ENCODE measurements at regions not wholly inside any gene's neighbourhood (a gene's known extent, or its start where the extent isn't known, plus 50 kb on each side); places are given as distances from the start of the nearest gene placed in this dataset.
"Not testable (repeated sequence)": the region's sequence is repeated elsewhere in the genome, so short reads cannot be mapped to it uniquely, and the experiment has no call there.

DNA sequence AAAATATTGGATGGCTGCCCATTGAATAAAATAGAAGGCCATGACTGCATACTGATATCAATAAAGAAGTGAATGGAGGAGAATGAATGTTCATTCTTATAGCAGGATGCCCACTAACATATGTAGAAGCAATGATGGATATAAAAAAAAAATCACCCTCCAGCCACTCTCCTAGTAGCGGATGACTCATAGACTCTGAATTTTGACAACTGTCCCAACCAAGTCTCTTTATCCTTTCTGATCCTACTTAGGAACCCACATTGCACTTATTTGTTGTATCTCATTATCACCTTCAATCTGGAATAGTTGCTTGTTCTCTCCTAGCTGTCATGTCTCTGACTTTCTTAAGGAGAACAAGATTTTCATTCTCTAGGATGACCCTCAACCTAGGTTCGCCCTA lies 429.9 kb downstream of the HS3ST3B1 start:
- H3K4me1 ChIP-seq, result 0 out of 2 replicates have a peak, but pooled peaks cover 2% of the 10 kb centered on the region

GRCh38 chr17:14725729-14726128 lies 424.8 kb downstream of the HS3ST3B1 start:
- no peaks in the 10 kb centered on the region for H4K20me1 ChIP-seq
- H3K36me3 ChIP-seq, result no peaks in the 10 kb centered on the region
- no peak for TF ChIP-seq Cebpa-rat (IDR thresholded peaks at IDR 0.05)
- no peaks in the 10 kb centered on the region for H3K4me1 ChIP-seq
- peaks cover 10% of the 10 kb centered on the region for H3K9me3 ChIP-seq
- no peaks in the 10 kb centered on the region for H3K27me3 ChIP-seq
- H3K4me2 ChIP-seq, result no peak overlapping the region
- no peak overlapping the region for H3K9ac ChIP-seq
- H3K4me3 ChIP-seq, result no peak overlapping the region
- H3K27ac ChIP-seq, result no peak overlapping the region

More for the DNA sequence above, 429.9 kb downstream of the HS3ST3B1 start:
- Histone ChIP-seq H3K27me3 (no peaks in the 10 kb centered on the region), H3K27ac (no peak overlapping the region), H4K20me1 (no peaks in the 10 kb centered on the region), H3K36me3 (no peaks in the 10 kb centered on the region), H3K4me3 (no peak overlapping the region), H3K4me2 (no peak overlapping the region), H3K9ac (no peak overlapping the region), H3K9me3 (no peaks in the 10 kb centered on the region)
- no peak for TF ChIP-seq Cebpa-rat (IDR thresholded peaks at IDR 0.05)

GRCh38 chr17:14724770-14725169 lies 423.9 kb downstream of the HS3ST3B1 start:
- no peaks in the 10 kb centered on the region for H3K27me3 ChIP-seq
- peaks cover 10% of the 10 kb centered on the region for H3K9me3 ChIP-seq
- no peak overlapping the region for H3K9ac ChIP-seq
- H3K4me3 ChIP-seq, result no peak overlapping the region
- no peak for TF ChIP-seq Cebpa-rat (IDR thresholded peaks at IDR 0.05)
- no peak overlapping the region for H3K4me2 ChIP-seq
- no peaks in the 10 kb centered on the region for H4K20me1 ChIP-seq
- H3K4me1 ChIP-seq, result no peaks in the 10 kb centered on the region
- H3K27ac ChIP-seq, result no peak overlapping the region
- H3K36me3 ChIP-seq, result no peaks in the 10 kb centered on the region

- H3K9ac ChIP-seq, H3K36me3 ChIP-seq, H3K4me1 ChIP-seq, H3K27me3 ChIP-seq, H4K20me1 ChIP-seq, H3K4me3 ChIP-seq, H3K4me2 ChIP-seq, H3K27ac ChIP-seq: not testable (repeated sequence)
- H3K9me3 ChIP-seq, result peaks cover 10% of the 10 kb centered on the region
Measured at GRCh38 chr17:14723349-14723748, 422.5 kb downstream of the HS3ST3B1 start.

DNA sequence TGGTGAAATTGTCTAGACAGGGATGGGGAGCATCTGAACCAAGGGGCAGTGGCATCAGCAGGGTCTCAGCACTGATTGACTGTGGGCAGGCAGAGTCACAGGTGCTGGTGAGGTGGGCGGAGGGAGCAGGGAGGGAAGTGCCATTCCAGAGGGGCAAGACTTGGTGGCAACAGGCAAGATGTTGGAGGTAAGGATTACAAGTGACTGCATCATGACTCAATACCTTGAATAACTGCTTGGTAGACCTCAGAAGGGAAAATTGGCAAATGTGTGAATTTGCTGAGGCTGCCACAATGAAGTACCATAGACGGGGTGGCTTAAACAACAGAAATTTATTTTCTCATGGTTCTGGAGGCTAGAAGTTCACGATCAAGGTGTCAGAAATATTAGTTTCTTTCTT lies 419.1 kb downstream of the HS3ST3B1 start:
- Histone ChIP-seq H3K4me3 (no peak overlapping the region), H3K27ac (no peak overlapping the region), H3K4me2 (no peak overlapping the region), H4K20me1 (no peaks in the 10 kb centered on the region), H3K36me3 (no peaks in the 10 kb centered on the region), H3K4me1 (no peaks in the 10 kb centered on the region), H3K9ac (no peak overlapping the region), H3K9me3 (peaks cover 10% of the 10 kb centered on the region), H3K27me3 (no peaks in the 10 kb centered on the region)
- TF ChIP-seq Cebpa-rat (IDR thresholded peaks at IDR 0.05), result no peak

DNA sequence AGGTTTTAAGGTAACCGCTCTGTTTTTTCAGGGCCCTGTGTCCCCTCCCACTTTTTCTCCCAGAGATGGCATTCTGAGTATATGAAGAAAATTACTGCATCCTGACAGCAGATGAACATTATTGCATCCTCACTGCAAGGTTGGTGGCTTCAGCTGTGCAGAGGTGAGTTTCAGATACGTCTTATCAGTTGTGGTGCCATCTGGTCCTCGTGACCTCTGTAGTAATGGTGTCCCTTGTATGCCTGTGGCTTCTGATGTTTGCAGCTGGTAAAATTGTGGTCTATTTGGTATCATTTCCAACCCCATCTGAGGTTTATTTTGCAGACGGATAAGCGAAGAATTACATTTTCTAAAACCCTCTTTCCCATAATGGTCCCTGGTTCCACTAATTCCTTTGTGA lies 417.0 kb downstream of the HS3ST3B1 start:
- H3K27me3 ChIP-seq, result no peaks in the 10 kb centered on the region
- H3K9me3 ChIP-seq, result peaks cover 3% of the 10 kb centered on the region
- no peaks in the 10 kb centered on the region for H4K20me1 ChIP-seq
- no peak overlapping the region for H3K4me2 ChIP-seq
- TF ChIP-seq Cebpa-rat (IDR thresholded peaks at IDR 0.05), result no peak
- no peak overlapping the region for H3K27ac ChIP-seq
- H3K9ac ChIP-seq, result no peak overlapping the region
- H3K36me3 ChIP-seq, result no peaks in the 10 kb centered on the region
- no peak overlapping the region for H3K4me3 ChIP-seq
- no peaks in the 10 kb centered on the region for H3K4me1 ChIP-seq

- H3K9me3 ChIP-seq, result no peaks in the 10 kb centered on the region
- TF ChIP-seq Cebpa-rat (IDR thresholded peaks at IDR 0.05), result no peak
- no peak overlapping the region for H3K4me3 ChIP-seq
Measured at GRCh38 chr17:14715561-14715960, 414.7 kb downstream of the HS3ST3B1 start.

GRCh38 chr17:14712611-14713021 lies 411.7 kb downstream of the HS3ST3B1 start:
- TF ChIP-seq Cebpa-rat (IDR thresholded peaks at IDR 0.05), result no peak
- no peaks in the 10 kb centered on the region for H3K36me3 ChIP-seq
- no peak overlapping the region for H3K9ac ChIP-seq
- H3K4me3 ChIP-seq, result no peak overlapping the region
- no peak overlapping the region for H3K4me2 ChIP-seq
- no peaks in the 10 kb centered on the region for H3K27me3 ChIP-seq
- no peaks in the 10 kb centered on the region for H3K4me1 ChIP-seq
- H3K9me3 ChIP-seq, result no peaks in the 10 kb centered on the region
- no peaks in the 10 kb centered on the region for H4K20me1 ChIP-seq
- H3K27ac ChIP-seq, result no peak overlapping the region

More at GRCh38 chr17:14715561-14715960, 414.7 kb downstream of the HS3ST3B1 start:
- H3K4me1 ChIP-seq, result no peaks in the 10 kb centered on the region
- H3K36me3 ChIP-seq, result no peaks in the 10 kb centered on the region
- no peaks in the 10 kb centered on the region for H3K27me3 ChIP-seq
- no peak overlapping the region for H3K9ac ChIP-seq
- H4K20me1 ChIP-seq, result no peaks in the 10 kb centered on the region
- H3K4me2 ChIP-seq, result no peak overlapping the region
- H3K27ac ChIP-seq, result no peak overlapping the region

DNA sequence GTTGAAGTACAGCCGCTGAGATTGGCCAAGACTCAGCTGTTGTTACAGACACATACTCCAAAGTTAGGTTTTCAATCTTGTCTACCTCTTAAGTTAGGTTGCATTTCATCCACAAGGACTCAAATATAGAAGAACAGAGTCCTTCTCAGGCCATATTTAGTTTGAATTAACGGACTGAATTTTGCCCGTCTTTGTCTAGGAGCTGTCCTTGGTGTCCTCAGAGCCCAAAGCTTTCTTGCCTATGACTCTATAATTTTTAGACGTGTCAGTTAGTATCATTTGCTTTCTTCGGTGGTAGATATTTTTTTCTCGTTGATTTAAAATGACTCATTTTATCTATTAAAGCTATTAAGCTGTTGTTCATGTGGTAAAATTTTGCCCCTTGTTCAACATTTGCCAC lies 403.2 kb downstream of the HS3ST3B1 start:
- no peak for TF ChIP-seq Cebpa-rat (IDR thresholded peaks at IDR 0.05)
- Histone ChIP-seq H4K20me1 (no peaks in the 10 kb centered on the region), H3K9ac (no peak overlapping the region), H3K9me3 (no peaks in the 10 kb centered on the region), H3K4me3 (no peak overlapping the region), H3K27ac (no peak overlapping the region), H3K27me3 (no peaks in the 10 kb centered on the region), H3K4me2 (no peak overlapping the region), H3K4me1 (no peaks in the 10 kb centered on the region), H3K36me3 (no peaks in the 10 kb centered on the region)

GRCh38 chr17:14701886-14702285 lies 401.0 kb downstream of the HS3ST3B1 start:
- no peaks in the 10 kb centered on the region for H3K27me3 ChIP-seq
- H3K36me3 ChIP-seq, result no peaks in the 10 kb centered on the region
- no peak overlapping the region for H3K4me2 ChIP-seq

DNA sequence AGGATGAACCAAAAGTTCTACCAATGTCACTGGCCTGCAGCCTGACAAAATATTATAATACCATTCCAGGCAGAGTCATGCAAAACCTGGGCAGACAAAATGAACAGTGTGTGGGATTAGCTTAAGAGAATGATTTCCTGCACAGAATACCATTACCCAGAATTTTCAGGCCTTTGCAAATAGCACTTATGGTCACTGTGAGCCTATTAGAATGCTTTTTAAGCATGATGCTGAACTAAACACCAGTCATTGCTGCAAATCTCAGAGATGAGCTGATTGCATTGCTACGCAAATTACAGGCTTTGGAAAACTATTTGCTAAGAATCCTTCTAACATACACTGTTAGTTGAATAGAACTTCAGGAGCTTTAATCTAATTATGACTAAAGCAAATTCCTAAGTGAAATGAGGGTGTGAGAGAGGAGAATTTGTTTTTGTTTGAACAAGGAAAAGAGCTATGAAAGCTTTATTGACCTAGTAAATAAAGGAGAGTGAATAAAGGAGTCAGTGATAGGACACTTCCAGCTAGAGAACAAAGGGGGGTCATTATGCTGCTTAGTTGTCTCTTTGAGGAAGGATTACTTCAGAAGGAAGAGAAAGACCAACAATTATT lies 398.8 kb downstream of the HS3ST3B1 start:
- Histone ChIP-seq H3K27ac (no peak overlapping the region), H3K4me2 (no peak overlapping the region), H3K9ac (no peak overlapping the region), H3K36me3 (no peaks in the 10 kb centered on the region), H3K27me3 (no peaks in the 10 kb centered on the region), H3K4me1 (no peaks in the 10 kb centered on the region), H4K20me1 (no peaks in the 10 kb centered on the region), H3K4me3 (no peak overlapping the region), H3K9me3 (no peaks in the 10 kb centered on the region)
- TF ChIP-seq Cebpa-rat (IDR thresholded peaks at IDR 0.05), result no peak

More at GRCh38 chr17:14701886-14702285, 401.0 kb downstream of the HS3ST3B1 start:
- H3K4me3 ChIP-seq, result no peak overlapping the region
- no peaks in the 10 kb centered on the region for H3K4me1 ChIP-seq
- H3K9me3 ChIP-seq, result no peaks in the 10 kb centered on the region
- no peak overlapping the region for H3K9ac ChIP-seq
- H3K27ac ChIP-seq, result no peak overlapping the region
- TF ChIP-seq Cebpa-rat (IDR thresholded peaks at IDR 0.05), result no peak
- H4K20me1 ChIP-seq, result no peaks in the 10 kb centered on the region
